ENCODE measurements at regions not wholly inside any gene's neighbourhood (a gene's known extent, or its start where the extent isn't known, plus 50 kb on each side); places are given as distances from the start of the nearest gene placed in this dataset.

GRCh38 chr21:15533618-15534017 is 196.2 kb upstream of the USP25 start:
- no peak for DNase-seq (ENCODE audit: low spot score)
- intact Hi-C loops (cut with DNase I) = no loop called here

GRCh38 chr21:15534450-15534886 is 195.3 kb upstream of the USP25 start:
- no peak for DNase-seq (ENCODE audit: low spot score)
- intact Hi-C loops (cut with DNase I) = no loop called here

GRCh38 chr21:15539376-15539775 is 190.4 kb upstream of the USP25 start:
- no peak for DNase-seq (ENCODE audit: low spot score)
- intact Hi-C loops (cut with DNase I) = no loop called here

- no peak for DNase-seq (ENCODE audit: low spot score)
- intact Hi-C loops (cut with DNase I) = no loop called here
These were observed 186.3 kb upstream of the USP25 start for GRCh38 chr21:15543473-15543872.

DNA sequence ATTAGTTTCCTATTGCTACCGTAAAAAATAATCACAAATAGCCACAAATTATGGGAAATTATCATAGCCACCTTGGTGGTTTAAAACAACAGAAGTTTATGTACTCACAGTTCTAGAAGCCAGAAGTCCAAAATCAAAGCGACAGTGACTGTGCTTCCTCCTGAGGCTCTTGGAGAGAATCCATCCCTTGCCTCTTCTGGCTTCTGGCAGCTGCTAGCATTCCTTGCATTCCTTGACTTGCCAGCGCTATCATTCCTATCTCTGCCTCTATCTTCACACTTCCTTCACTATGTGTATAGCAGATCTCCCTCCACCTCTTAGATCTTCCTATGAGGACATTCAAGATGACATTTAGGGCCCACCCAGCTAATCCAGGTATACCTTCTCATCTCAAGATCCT is 180.1 kb upstream of the USP25 start:
- no peak for DNase-seq (ENCODE audit: low spot score)
- intact Hi-C loops (cut with DNase I) = no loop called here

GRCh38 chr21:15552914-15553494 is 176.8 kb upstream of the USP25 start:
- intact Hi-C loops (cut with DNase I) = no loop called here
- DNase-seq (ENCODE audit: low spot score) = no peak

DNA sequence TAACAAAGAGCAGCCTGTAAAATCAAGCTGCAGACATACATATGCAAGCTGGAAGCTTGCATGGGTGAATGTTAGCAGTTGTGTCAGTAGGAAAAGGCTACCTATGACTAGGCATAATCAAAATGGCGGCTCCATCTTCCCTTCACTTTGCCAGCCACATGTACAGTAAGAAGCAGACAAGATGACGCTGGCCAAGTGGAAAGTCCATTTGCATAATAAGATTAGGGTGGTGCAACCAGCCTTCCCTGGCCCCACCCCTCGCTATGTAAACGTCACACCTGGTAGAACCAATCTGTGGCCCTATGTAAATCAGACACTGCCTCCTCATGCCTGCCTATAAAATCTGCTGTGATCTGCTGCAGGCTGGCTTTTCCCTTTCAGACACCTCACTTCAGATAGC is 171.9 kb upstream of the USP25 start:
- intact Hi-C loops (cut with DNase I) = no loop called here
- no peak for DNase-seq (ENCODE audit: low spot score)

DNA sequence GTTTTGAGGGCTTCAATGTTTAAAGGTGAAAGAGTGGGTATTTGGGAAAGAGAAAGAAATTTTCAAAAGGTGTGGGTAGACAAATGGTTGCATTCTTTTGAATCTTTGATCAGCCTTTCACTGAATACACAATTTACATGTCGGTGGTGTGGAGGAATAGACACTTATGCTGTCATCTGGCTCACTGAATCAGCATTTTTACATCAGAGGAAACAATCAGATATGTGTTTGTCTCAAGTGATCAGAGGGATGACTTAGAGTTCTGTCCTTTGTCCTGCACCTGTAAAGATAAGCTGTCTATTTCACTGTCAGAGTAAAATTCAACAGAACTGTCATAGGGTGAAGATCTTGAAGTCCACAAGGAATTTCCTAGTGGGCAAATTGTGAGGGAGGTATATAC is 170.9 kb upstream of the USP25 start:
- intact Hi-C loops (cut with DNase I) = no loop called here
- no peak for DNase-seq (ENCODE audit: low spot score)

DNA sequence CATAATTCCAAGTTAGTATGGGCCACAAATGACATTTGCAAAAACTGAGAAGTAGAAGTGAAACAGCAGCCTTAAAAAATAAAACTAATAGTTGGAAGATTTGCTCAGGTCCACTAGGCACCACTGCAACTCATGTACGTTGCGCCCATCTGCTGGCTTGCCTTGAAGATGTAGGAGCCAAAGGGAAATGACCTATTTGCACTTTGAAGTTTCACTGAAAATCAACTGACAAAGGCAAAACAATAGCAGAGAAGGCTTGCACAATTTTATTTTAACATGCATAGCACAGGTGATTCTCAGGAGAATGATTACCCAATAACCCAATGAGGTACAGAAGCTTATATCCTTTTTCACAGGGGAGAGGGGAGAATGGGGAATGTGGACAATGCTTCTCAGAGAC is 170.1 kb upstream of the USP25 start:
- intact Hi-C loops (cut with DNase I) = no loop called here
- no peak for DNase-seq (ENCODE audit: low spot score)

- intact Hi-C loops (cut with DNase I) = no loop called here
- DNase-seq (ENCODE audit: low spot score) = no peak
These were observed 169.3 kb upstream of the USP25 start for GRCh38 chr21:15560383-15561056.

GRCh38 chr21:15562748-15563147 is 167.0 kb upstream of the USP25 start:
- intact Hi-C loops (cut with DNase I) = no loop called here
- DNase-seq (ENCODE audit: low spot score) = no peak

- DNase-seq (ENCODE audit: low spot score) = no peak
- intact Hi-C loops (cut with DNase I) = no loop called here
These were observed 164.9 kb upstream of the USP25 start for GRCh38 chr21:15564907-15565306.

GRCh38 chr21:15566703-15567102 is 163.1 kb upstream of the USP25 start:
- intact Hi-C loops (cut with DNase I) = no loop called here
- no peak for DNase-seq (ENCODE audit: low spot score)

GRCh38 chr21:15567191-15567590 is 162.6 kb upstream of the USP25 start:
- intact Hi-C loops (cut with DNase I) = no loop called here
- DNase-seq (ENCODE audit: low spot score) = no peak

DNA sequence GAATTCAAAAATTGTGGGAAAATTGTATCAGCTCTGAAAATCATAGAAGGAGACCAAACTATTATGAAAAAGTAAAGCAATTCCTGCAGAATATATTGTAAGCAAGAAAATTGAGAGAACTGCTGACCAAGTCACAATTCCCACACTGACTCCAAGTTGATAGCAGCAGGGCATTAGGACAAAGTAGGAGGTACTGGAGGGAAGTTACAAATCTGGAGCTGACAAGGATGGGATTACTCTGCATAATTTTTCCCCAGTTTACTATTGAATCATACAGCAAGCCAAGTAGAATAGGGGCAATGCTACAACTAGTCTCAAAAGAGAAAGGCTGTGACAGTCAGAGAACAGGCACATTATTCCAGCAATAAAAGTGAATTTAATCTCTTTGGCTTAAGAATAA is 161.3 kb upstream of the USP25 start:
- intact Hi-C loops (cut with DNase I) = no loop called here
- no peak for DNase-seq (ENCODE audit: low spot score)

DNA sequence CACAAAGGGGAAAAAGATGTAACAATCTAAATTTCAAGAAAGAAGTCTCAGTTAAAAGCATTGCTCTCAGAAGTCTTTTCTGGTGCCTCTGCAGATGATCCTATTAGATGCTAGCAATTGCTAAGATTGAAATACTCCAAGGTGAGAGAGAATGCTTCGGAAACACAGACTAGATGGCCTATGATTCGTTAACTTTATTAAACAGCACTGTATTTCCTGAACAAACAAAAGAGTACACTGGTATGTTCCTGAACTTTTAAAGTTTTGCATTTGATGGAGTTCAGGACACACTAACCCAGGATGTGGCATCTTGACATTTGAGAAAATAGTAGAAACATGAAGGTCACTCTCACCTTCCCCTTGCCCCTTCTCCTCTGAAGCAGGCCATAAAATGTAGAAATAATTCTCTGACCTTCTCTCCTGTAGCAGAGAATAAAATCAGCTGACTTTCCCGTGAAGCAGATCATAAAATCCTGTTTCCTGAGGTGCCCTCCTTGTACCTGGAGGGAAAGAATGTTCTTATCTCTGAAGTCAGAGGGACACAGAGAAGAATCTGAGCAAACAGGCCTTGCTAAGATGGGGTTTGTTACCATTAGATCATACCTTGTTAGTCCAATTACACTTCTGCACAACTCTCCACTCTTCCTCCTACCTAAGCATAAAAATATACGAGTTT is 142.9 kb upstream of the USP25 start:
- intact Hi-C loops (cut with DNase I) = no loop called here
- DNase-seq (ENCODE audit: low spot score) = no peak

DNA sequence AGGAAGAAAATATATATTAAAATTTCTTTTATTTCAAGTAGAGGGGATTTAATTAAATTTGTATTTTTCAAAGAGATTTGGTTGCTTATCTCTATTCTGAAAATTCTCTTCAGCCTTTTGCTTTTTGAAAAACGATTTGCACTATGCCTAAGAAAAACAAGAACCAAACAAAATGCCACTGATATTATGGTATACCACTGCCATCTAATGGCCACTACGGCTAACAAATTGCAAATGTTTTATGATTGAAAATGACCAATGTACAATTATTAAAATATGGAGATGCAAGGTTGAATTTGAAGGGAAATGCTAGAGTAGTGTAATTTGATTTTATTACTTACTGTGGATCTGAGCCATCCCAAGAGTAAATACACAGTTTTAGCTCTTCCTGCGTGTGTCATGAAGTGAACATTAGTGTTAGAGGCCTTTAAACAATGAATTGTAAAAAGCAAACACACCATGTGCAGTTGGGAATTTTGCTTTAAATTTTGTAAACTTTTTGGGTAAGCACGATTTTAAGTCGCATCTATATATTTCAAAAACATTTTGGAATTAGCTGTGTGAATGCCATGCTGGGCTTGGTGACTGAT is 137.4 kb upstream of the USP25 start:
- intact Hi-C loops (cut with DNase I) = loop anchor here (5.0 to 10.0 kb wide), 2 partner anchors 1185 to 1338 kb away; no protein-coding TSS in a partner anchor
- no peak for DNase-seq (ENCODE audit: low spot score)

DNA sequence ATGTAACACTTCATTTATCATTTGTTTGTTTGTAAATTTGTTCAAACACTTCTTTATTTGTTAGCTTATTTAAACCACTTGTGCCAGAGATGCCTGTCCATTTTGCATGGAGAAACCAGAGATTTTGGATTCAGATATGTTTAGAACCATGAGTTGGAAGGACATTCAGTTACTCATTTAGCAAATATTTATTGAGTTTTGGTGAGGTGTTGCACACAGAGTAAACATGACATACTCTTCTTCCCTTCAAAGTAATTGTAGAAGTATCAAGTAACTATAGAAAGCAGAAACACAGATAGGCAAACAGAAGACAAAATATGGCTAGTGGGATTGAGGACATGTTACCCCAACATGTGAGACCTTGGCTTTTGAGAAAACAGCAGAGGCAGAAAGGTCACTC is 136.8 kb upstream of the USP25 start:
- DNase-seq (ENCODE audit: low spot score) = no peak
- intact Hi-C loops (cut with DNase I) = loop anchor here (5.0 to 10.0 kb wide), 2 partner anchors 1186 to 1338 kb away; no protein-coding TSS in a partner anchor

GRCh38 chr21:15601390-15601789 is 128.4 kb upstream of the USP25 start:
- DNase-seq (ENCODE audit: low spot score) = no peak
- intact Hi-C loops (cut with DNase I) = no loop called here

DNA sequence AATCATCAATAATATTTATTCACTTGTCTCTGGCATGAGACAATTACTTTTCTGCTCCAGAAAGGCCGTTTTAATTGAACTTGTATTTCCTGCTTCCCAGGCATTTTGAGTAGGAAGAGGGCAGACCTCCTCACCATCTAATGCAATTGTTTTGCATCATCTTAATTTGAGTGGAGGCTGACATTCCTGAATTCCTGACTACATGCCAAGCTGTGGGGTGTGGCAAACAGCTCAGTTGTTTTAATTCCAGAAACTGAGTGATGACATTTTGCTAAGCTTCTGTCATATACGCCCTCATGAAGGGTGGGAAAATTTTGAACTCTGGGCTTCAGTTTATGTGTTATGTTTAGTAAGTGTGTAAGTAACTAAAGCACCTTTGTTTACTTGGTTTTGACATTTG is 125.4 kb upstream of the USP25 start:
- no peak for DNase-seq (ENCODE audit: low spot score)
- intact Hi-C loops (cut with DNase I) = no loop called here

DNA sequence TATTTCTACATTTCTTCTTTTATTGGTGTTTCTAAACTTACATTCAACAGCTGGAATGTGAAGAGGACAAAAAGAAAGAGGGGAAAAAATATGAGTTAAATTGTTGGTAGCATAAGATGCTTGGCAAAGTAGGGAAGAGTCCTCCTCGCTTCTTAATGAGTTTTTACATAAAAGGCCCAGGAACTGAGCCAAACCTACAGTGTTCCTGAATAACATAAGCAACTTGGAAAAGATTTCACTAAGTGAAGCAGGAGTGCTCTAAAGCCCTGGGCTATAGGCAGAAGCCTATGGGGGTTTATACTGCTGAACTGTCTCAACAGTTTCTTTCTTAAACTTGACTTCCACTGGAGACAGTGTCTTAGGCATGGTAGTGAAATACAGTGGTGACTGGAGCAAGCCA is 115.0 kb upstream of the USP25 start:
- intact Hi-C loops (cut with DNase I) = no loop called here
- DNase-seq (ENCODE audit: low spot score) = no peak
